Smooth muscle cell (in vitro differentiated cells): ENCODE measurements at regions not wholly inside any gene's neighbourhood (a gene's known extent, or its start where the extent isn't known, plus 50 kb on each side); places are given as distances from the start of the nearest gene placed in this dataset.

Experiments used
- DNase-seq: peaks from one replicate; lab custom pipeline; 2025; ENCODE audit not compliant: unreplicated experiment; lab: John Stamatoyannopoulos, UW
- H2AFZ ChIP-seq: fragments of 200-600 bp; sonication (generic); 2 replicates; pipeline ENCODE4 v1.6.0; 2016; ENCODE audit warnings: antibody characterized with exemption, low read depth, mild to moderate bottlenecking
- H3F3A ChIP-seq: fragments of 200-600 bp; sonication (generic); 2 replicates; pipeline ENCODE4 v1.6.0; 2017; ENCODE audit warnings: antibody characterized with exemption, low read depth
- H3K27ac ChIP-seq: fragments of 200-600 bp; sonication (generic); 2 replicates; pipeline ENCODE4 v1.5.1; 2016; ENCODE audit warnings: low read depth, mild to moderate bottlenecking
- H3K27me3 ChIP-seq: fragments of 200-600 bp; sonication (generic); 2 replicates; pipeline ENCODE4 v1.6.1; 2016; ENCODE audit warnings: low read depth, mild to moderate bottlenecking
- H3K36me3 ChIP-seq: fragments of 200-600 bp; sonication (generic); 2 replicates; pipeline ENCODE4 v1.5.1; 2016; ENCODE audit warnings: low read depth
- H3K4me1 ChIP-seq: fragments of 200-600 bp; sonication (generic); 2 replicates; pipeline ENCODE4 v1.5.1; 2016; ENCODE audit warnings: low read depth
- H3K4me2 ChIP-seq: fragments of 200-600 bp; sonication (generic); 2 replicates; pipeline ENCODE4 v1.6.0; 2016; ENCODE audit warnings: mild to moderate bottlenecking
- H3K4me3 ChIP-seq: fragments of 200-600 bp; sonication (generic); 2 replicates; pipeline ENCODE4 v1.5.1; 2016; ENCODE audit warnings: mild to moderate bottlenecking
- H3K79me2 ChIP-seq: fragments of 200-600 bp; sonication (generic); 2 replicates; pipeline ENCODE4 v1.6.0; 2016; ENCODE audit warnings: low read depth, mild to moderate bottlenecking
- H3K9ac ChIP-seq: fragments of 200-600 bp; sonication (generic); 2 replicates; pipeline ENCODE4 v1.6.0; 2016; ENCODE audit warnings: low read depth
- H3K9me3 ChIP-seq: fragments of 200-600 bp; sonication (generic); replicated peaks from 2 replicates; pipeline ENCODE4 v1.5.1; 2016; ENCODE audit warnings: low read depth
- H4K20me1 ChIP-seq: fragments of 200-600 bp; sonication (generic); 2 replicates; pipeline ENCODE4 v1.6.0; 2016; ENCODE audit warnings: low read depth
- CTCF ChIP-seq: fragments of 200-600 bp; sonication (generic); IDR thresholded peaks from 2 replicates; pipeline ENCODE4 v1.5.1; 2017; ENCODE audit warnings: borderline replicate concordance, mild to moderate bottlenecking, antibody characterized with exemption; ENCODE audit not compliant: insufficient read depth, poor library complexity, severe bottlenecking
- WGBS: methylation state at CpG from one replicate; pipeline ENCODE4 v1.1.7; 2016; ENCODE audit warnings: low lambda C conversion rate; 5-methylcytosine and 5-hydroxymethylcytosine counted together

- no peak for TF ChIP-seq CTCF
- no peaks in the 10 kb centered on the region for H3F3A ChIP-seq
- no peaks in the 10 kb centered on the region for H3K36me3 ChIP-seq
- H2AFZ ChIP-seq: no peak overlapping the region
- H3K79me2 ChIP-seq: no peaks in the 10 kb centered on the region
- no peaks in the 10 kb centered on the region for H3K4me1 ChIP-seq
- H3K4me3 ChIP-seq: no peak overlapping the region
- DNase-seq: no peak
- no peaks in the 10 kb centered on the region for H3K27me3 ChIP-seq
- H3K9ac ChIP-seq: no peak overlapping the region
- no peaks in the 10 kb centered on the region for H4K20me1 ChIP-seq
- H3K9me3 ChIP-seq: no peaks in the 10 kb centered on the region
- no peak overlapping the region for H3K27ac ChIP-seq
- WGBS: 45% methylated on average over 2 of the region's 2 CpGs
- no peak overlapping the region for H3K4me2 ChIP-seq
Observed at GRCh38 chr1:61569303-61569621, 155.7 kb downstream of the TM2D1 start.

GRCh38 chr1:61568460-61569302, 156.3 kb downstream of the TM2D1 start:
- Histone ChIP-seq H3K9me3 (no peaks in the 10 kb centered on the region), H4K20me1 (no peaks in the 10 kb centered on the region), H2AFZ (no peak overlapping the region), H3K4me2 (no peak overlapping the region), H3K27me3 (no peaks in the 10 kb centered on the region), H3K27ac (no peak overlapping the region), H3K79me2 (no peaks in the 10 kb centered on the region), H3F3A (no peaks in the 10 kb centered on the region), H3K36me3 (no peaks in the 10 kb centered on the region), H3K9ac (no peak overlapping the region), H3K4me1 (no peaks in the 10 kb centered on the region), H3K4me3 (no peak overlapping the region)
- TF ChIP-seq CTCF: no peak
- DNase-seq: no peak
- 70% methylated on average over 5 of the region's 5 CpGs for WGBS

- H3K4me1 ChIP-seq: no peaks in the 10 kb centered on the region
- no peak overlapping the region for H2AFZ ChIP-seq
- no peaks in the 10 kb centered on the region for H3F3A ChIP-seq
- H4K20me1 ChIP-seq: no peaks in the 10 kb centered on the region
- no peak overlapping the region for H3K4me3 ChIP-seq
- no peak overlapping the region for H3K9ac ChIP-seq
- H3K4me2 ChIP-seq: no peak overlapping the region
- H3K27ac ChIP-seq: no peak overlapping the region
- no peaks in the 10 kb centered on the region for H3K36me3 ChIP-seq
- no peaks in the 10 kb centered on the region for H3K27me3 ChIP-seq
- no peak for TF ChIP-seq CTCF
- WGBS: 85% methylated on average over 1 of the region's 1 CpG
- H3K79me2 ChIP-seq: no peaks in the 10 kb centered on the region
- DNase-seq: no peak
- no peaks in the 10 kb centered on the region for H3K9me3 ChIP-seq
Observed at GRCh38 chr1:61566177-61566576, 158.8 kb downstream of the TM2D1 start.

GRCh38 chr1:61563611-61564010, 161.3 kb downstream of the TM2D1 start:
- no peak overlapping the region for H3K9ac ChIP-seq
- no peak for DNase-seq
- H3K4me1 ChIP-seq: no peaks in the 10 kb centered on the region
- H3K9me3 ChIP-seq: no peaks in the 10 kb centered on the region
- H4K20me1 ChIP-seq: no peaks in the 10 kb centered on the region
- no peak overlapping the region for H3K27ac ChIP-seq
- no peaks in the 10 kb centered on the region for H3K79me2 ChIP-seq
- H3K36me3 ChIP-seq: no peaks in the 10 kb centered on the region
- 94% methylated on average over 2 of the region's 2 CpGs for WGBS
- no peak overlapping the region for H3K4me2 ChIP-seq
- no peak for TF ChIP-seq CTCF
- H3K27me3 ChIP-seq: no peaks in the 10 kb centered on the region
- no peak overlapping the region for H2AFZ ChIP-seq
- no peaks in the 10 kb centered on the region for H3F3A ChIP-seq
- no peak overlapping the region for H3K4me3 ChIP-seq
